Mesothelial cell of epicardium (in vitro differentiated cells): ENCODE measurements at regions not wholly inside any gene's neighbourhood (a gene's known extent, or its start where the extent isn't known, plus 50 kb on each side); places are given as distances from the start of the nearest gene placed in this dataset.
"Not testable (repeated sequence)": the region's sequence is repeated elsewhere in the genome, so short reads cannot be mapped to it uniquely, and the experiment has no call there.

Experiments
- DNase-seq, 2 experiments: peaks; one replicate each; pipeline ENCODE4 v3.0.0; 2021; ENCODE audit warnings: low spot score in 2 of 2; ENCODE audit not compliant: unreplicated experiment in 2 of 2
- H3K27ac Mint-ChIP-seq: 2 replicates; pipeline ENCODE4 v1.8.0; 2021; ENCODE audit warnings: mixed read lengths
- H3K27me3 Mint-ChIP-seq: 2 replicates; pipeline ENCODE4 v1.8.0; 2021; ENCODE audit warnings: low read depth, mixed read lengths
- H3K36me3 Mint-ChIP-seq: 2 replicates; pipeline ENCODE4 v1.8.0; 2021; ENCODE audit warnings: mixed read lengths
- H3K4me1 Mint-ChIP-seq: 2 replicates; pipeline ENCODE4 v1.8.0; 2021; ENCODE audit warnings: mixed read lengths
- H3K4me3 Mint-ChIP-seq: 2 replicates; pipeline ENCODE4 v1.8.0; 2021; ENCODE audit warnings: mild to moderate bottlenecking, moderate library complexity, mixed read lengths
- H3K9me3 Mint-ChIP-seq: 2 replicates; pipeline ENCODE4 v1.8.0; 2021; ENCODE audit warnings: mixed read lengths
- CTCF ChIP-seq: fragments of 200-600 bp; sonication (generic); IDR thresholded peaks from one replicate; pipeline ENCODE4 v1.5.0; 2021; ENCODE audit warnings: antibody characterized with exemption; ENCODE audit not compliant: unreplicated experiment

- Mint-ChIP-seq H3K4me3 (no peak overlapping the region), H3K4me1 (peaks cover 6% of the 10 kb centered on the region), H3K27me3 (no peaks in the 10 kb centered on the region), H3K27ac (no peak overlapping the region), H3K36me3 (no peaks in the 10 kb centered on the region), H3K9me3 (peaks cover 14% of the 10 kb centered on the region)
- DNase-seq = no peak
- TF ChIP-seq CTCF = no peak
Measured at GRCh38 chr7:106755641-106756040, 94.7 kb upstream of the CCDC71L start.

GRCh38 chr7:106756071-106756470 lies 95.1 kb upstream of the CCDC71L start:
- H3K4me3 Mint-ChIP-seq = no peak overlapping the region
- no peaks in the 10 kb centered on the region for H3K36me3 Mint-ChIP-seq
- no peak for TF ChIP-seq CTCF
- no peak for DNase-seq
- no peak overlapping the region for H3K27ac Mint-ChIP-seq
- H3K9me3 Mint-ChIP-seq = peaks cover 14% of the 10 kb centered on the region
- H3K4me1 Mint-ChIP-seq = peaks cover 6% of the 10 kb centered on the region
- H3K27me3 Mint-ChIP-seq = no peaks in the 10 kb centered on the region

- H3K36me3 Mint-ChIP-seq = no peaks in the 10 kb centered on the region
- peaks cover 14% of the 10 kb centered on the region for H3K9me3 Mint-ChIP-seq
- TF ChIP-seq CTCF = no peak
- no peak for DNase-seq
- H3K27ac Mint-ChIP-seq = no peak overlapping the region
- H3K4me3 Mint-ChIP-seq = no peak overlapping the region
- H3K27me3 Mint-ChIP-seq = no peaks in the 10 kb centered on the region
- peaks cover 6% of the 10 kb centered on the region for H3K4me1 Mint-ChIP-seq
Measured at GRCh38 chr7:106756884-106757283, 95.9 kb upstream of the CCDC71L start.

GRCh38 chr7:106757846-106758245 lies 96.9 kb upstream of the CCDC71L start:
- no peak for TF ChIP-seq CTCF
- Mint-ChIP-seq H3K36me3 (no peaks in the 10 kb centered on the region), H3K4me3 (no peak overlapping the region), H3K4me1 (peaks cover 6% of the 10 kb centered on the region), H3K9me3 (peaks cover 14% of the 10 kb centered on the region), H3K27me3 (no peaks in the 10 kb centered on the region), H3K27ac (no peak overlapping the region)
- no peak for DNase-seq

GRCh38 chr7:106762845-106763244 lies 101.9 kb upstream of the CCDC71L start:
- not testable (repeated sequence) for H3K27ac Mint-ChIP-seq, H3K36me3 Mint-ChIP-seq, H3K9me3 Mint-ChIP-seq, DNase-seq, H3K4me3 Mint-ChIP-seq, H3K27me3 Mint-ChIP-seq
- peaks cover 13% of the 10 kb centered on the region for H3K4me1 Mint-ChIP-seq

GRCh38 chr7:106763717-106764116 lies 101.4 kb upstream of the PIK3CG start:
- Mint-ChIP-seq H3K9me3 (no peaks in the 10 kb centered on the region), H3K36me3 (no peaks in the 10 kb centered on the region), H3K27me3 (no peaks in the 10 kb centered on the region), H3K27ac (no peak overlapping the region), H3K4me3 (no peak overlapping the region), H3K4me1 (peaks cover 10% of the 10 kb centered on the region)
- no peak for DNase-seq
- no peak for TF ChIP-seq CTCF
